RWPE1 (cell line): ENCODE measurements at regions not wholly inside any gene's neighbourhood (a gene's known extent, or its start where the extent isn't known, plus 50 kb on each side); places are given as distances from the start of the nearest gene placed in this dataset.
"Not testable (repeated sequence)": the region's sequence is repeated elsewhere in the genome, so short reads cannot be mapped to it uniquely, and the experiment has no call there.

Experiments
- CTCF ChIA-PET: fragments of 350-600 bp; sonication (Branson Sonifier 250); formaldehyde crosslinking; extraction: SDS; loops from one replicate; lab custom pipeline; 2021; lab: Yijun Ruan, JAX
- POLR2A ChIA-PET: fragments of 400-600 bp; formaldehyde crosslinking; extraction: SDS; loops from one replicate; lab custom pipeline; 2020; ENCODE audit warnings: antibody characterized with exemption; ENCODE audit not compliant: low non-redundant PET; lab: Yijun Ruan, JAX
- DNase-seq: peaks from one replicate; pipeline ENCODE4 v3.0.0; 2012; ENCODE audit warnings: low spot score
- H3K27ac ChIP-seq: fragments of 450-650 bp; 2 replicates; pipeline ENCODE4 v1.5.1; 2017
- CTCF ChIP-seq: fragments of 450-650 bp; conservative IDR thresholded peaks from 2 replicates; pipeline ENCODE4 v1.5.1; 2017; ENCODE audit warnings: low read depth, mild to moderate bottlenecking

DNA sequence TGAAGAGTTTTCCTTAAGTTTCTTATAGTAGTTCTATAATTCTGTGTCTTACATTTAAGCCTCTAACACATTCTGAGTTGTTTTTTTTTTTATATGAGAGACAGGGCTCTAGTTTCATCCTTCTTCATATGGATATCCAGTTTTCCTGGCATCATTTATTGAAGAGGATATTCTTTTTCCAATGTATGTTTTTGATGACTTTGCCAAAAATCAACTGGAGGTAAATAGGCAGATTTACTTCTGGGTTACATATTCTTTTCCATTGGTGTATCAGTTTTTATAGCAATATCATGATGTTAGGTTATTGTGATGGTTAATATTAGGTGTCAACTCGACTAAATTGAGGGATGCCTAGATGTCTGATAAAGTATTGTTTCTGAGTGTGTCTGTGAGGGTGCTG is 650.7 kb upstream of the GRID2 start:
- ChIA-PET POLR2A (no interaction called here), CTCF (no interaction called here)
- no peak overlapping the region for H3K27ac ChIP-seq
- no peak for DNase-seq
- TF ChIP-seq CTCF, result no peak

DNA sequence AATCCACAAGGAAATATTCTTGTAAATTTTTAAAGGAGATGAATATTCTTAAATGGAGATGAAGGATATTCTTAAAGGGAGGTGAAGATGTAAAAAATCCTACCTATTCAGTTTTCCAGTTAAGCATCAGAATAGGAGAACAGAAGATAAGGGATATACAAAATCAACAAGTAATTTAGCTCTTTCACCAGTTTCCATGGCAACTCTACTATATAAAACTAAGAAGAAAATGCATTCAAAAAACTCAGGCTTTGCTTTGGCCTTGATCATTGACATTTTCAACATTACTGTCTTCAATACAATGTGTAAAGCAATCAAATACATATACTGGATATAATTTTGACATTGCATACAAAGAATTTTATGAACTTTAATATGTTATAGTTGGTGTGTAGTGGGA is 622.7 kb upstream of the GRID2 start:
- CTCF ChIA-PET, result no interaction called here
- no peak for TF ChIP-seq CTCF
- DNase-seq, result no peak
- H3K27ac ChIP-seq, result no peak overlapping the region
- POLR2A ChIA-PET, result no interaction called here

- DNase-seq, result no peak
- ChIA-PET POLR2A (no interaction called here), CTCF (no interaction called here)
- no peak overlapping the region for H3K27ac ChIP-seq
- no peak for TF ChIP-seq CTCF
Measured at GRCh38 chr4:91681544-91681943, 622.2 kb upstream of the GRID2 start.

GRCh38 chr4:91684955-91685354 is 618.8 kb upstream of the GRID2 start:
- TF ChIP-seq CTCF, result no peak
- DNase-seq, result no peak
- ChIA-PET CTCF (no interaction called here), POLR2A (no interaction called here)
- no peak overlapping the region for H3K27ac ChIP-seq

- ChIA-PET CTCF (no interaction called here), POLR2A (no interaction called here)
- TF ChIP-seq CTCF, result no peak
- no peak for DNase-seq
- H3K27ac ChIP-seq, result no peak overlapping the region
Measured at GRCh38 chr4:91688413-91688812, 615.4 kb upstream of the GRID2 start.

- CTCF ChIA-PET, DNase-seq, H3K27ac ChIP-seq, POLR2A ChIA-PET: not testable (repeated sequence)
Measured at GRCh38 chr4:91699691-91700090, 604.1 kb upstream of the GRID2 start.

- H3K27ac ChIP-seq, result no peak overlapping the region
- POLR2A ChIA-PET, result no interaction called here
- no peak for TF ChIP-seq CTCF
- CTCF ChIA-PET, result no interaction called here
- DNase-seq, result no peak
Measured at GRCh38 chr4:91729851-91730250, 573.9 kb upstream of the GRID2 start.
